ENCODE measurements at regions not wholly inside any gene's neighbourhood (a gene's known extent, or its start where the extent isn't known, plus 50 kb on each side); places are given as distances from the start of the nearest gene placed in this dataset.

GRCh38 chr1:87219141-87219540 is 109.5 kb upstream of the LMO4 start:
- Histone ChIP-seq H3K4me1 (no peaks in the 10 kb centered on the region), H3K9me3 (no peaks in the 10 kb centered on the region), H3K36me3 (no peaks in the 10 kb centered on the region), H3K4me3 (no peak overlapping the region), H3K27me3 (no peaks in the 10 kb centered on the region), H3K27ac (no peak overlapping the region)
- TF ChIP-seq CTCF (IDR thresholded peaks at IDR 0.05) (no peak), POLR2AphosphoS5 (IDR thresholded peaks at IDR 0.05) (no peak), POLR2A (IDR thresholded peaks at IDR 0.05) (no peak)
- DNase-seq (ENCODE audit: low spot score in 2 of 2), result no peak
- intact Hi-C loops (cut with DNase I; ENCODE audit: low total_unique reads), result loop anchor here (5.0 kb wide), 1 partner anchor 1323 kb away; no protein-coding TSS in a partner anchor

- Histone ChIP-seq H3K9me3 (no peaks in the 10 kb centered on the region), H3K27me3 (no peaks in the 10 kb centered on the region), H3K36me3 (no peaks in the 10 kb centered on the region), H3K27ac (no peak overlapping the region), H3K4me1 (no peaks in the 10 kb centered on the region), H3K4me3 (no peak overlapping the region)
- intact Hi-C loops (cut with DNase I; ENCODE audit: low total_unique reads), result loop anchor here (5.0 kb wide), 1 partner anchor 1323 kb away; no protein-coding TSS in a partner anchor
- TF ChIP-seq CTCF (IDR thresholded peaks at IDR 0.05) (no peak), POLR2A (IDR thresholded peaks at IDR 0.05) (no peak)
- DNase-seq (ENCODE audit: low spot score in 2 of 2), result no peak
These were observed 109.1 kb upstream of the LMO4 start for GRCh38 chr1:87219626-87220025.

GRCh38 chr1:87220993-87221392 is 107.7 kb upstream of the LMO4 start:
- DNase-seq (ENCODE audit: low spot score in 2 of 2), result no peak
- H3K27me3 ChIP-seq, result no peaks in the 10 kb centered on the region
- intact Hi-C loops (cut with DNase I; ENCODE audit: low total_unique reads), result no loop called here
- H3K27ac ChIP-seq, result no peak overlapping the region
- no peaks in the 10 kb centered on the region for H3K9me3 ChIP-seq
- no peak overlapping the region for H3K4me3 ChIP-seq
- TF ChIP-seq CTCF (IDR thresholded peaks at IDR 0.05), result no peak
- no peak for TF ChIP-seq POLR2AphosphoS5 (IDR thresholded peaks at IDR 0.05)
- H3K36me3 ChIP-seq, result no peaks in the 10 kb centered on the region
- no peaks in the 10 kb centered on the region for H3K4me1 ChIP-seq

DNA sequence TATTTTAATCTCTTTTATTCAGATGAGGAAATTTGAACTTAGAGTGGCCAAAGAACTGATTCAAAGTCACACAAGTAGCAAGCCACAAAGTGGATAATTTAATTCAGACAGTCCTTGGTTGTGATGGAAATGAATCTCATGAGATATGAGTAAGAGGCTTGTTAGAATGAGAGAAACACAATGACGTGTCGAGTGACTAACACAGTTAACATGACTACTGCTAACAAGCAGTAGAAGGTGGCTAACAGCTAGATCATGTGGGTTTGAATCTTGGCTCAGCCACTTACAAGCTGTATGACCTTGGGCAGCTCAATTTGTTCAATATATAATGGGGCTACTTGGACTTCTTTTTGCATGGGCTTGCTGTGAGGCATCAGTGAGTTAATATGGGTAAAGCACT is 104.5 kb upstream of the LMO4 start:
- Histone ChIP-seq H3K9me3 (no peaks in the 10 kb centered on the region), H3K4me1 (no peaks in the 10 kb centered on the region), H3K27ac (peak overlapping the region in 1 of 2 donors; percentile 25), H3K27me3 (no peaks in the 10 kb centered on the region), H3K36me3 (no peaks in the 10 kb centered on the region), H3K4me3 (no peak overlapping the region)
- no peak for DNase-seq (ENCODE audit: low spot score in 2 of 2)
- intact Hi-C loops (cut with DNase I; ENCODE audit: low total_unique reads), result no loop called here
- TF ChIP-seq POLR2AphosphoS5 (IDR thresholded peaks at IDR 0.05) (no peak), CTCF (IDR thresholded peaks at IDR 0.05) (no peak), POLR2A (IDR thresholded peaks at IDR 0.05) (no peak)

- H3K36me3 ChIP-seq, result no peaks in the 10 kb centered on the region
- no peaks in the 10 kb centered on the region for H3K4me1 ChIP-seq
- no peaks in the 10 kb centered on the region for H3K27me3 ChIP-seq
- H3K4me3 ChIP-seq, result no peak overlapping the region
- H3K9me3 ChIP-seq, result no peaks in the 10 kb centered on the region
- H3K27ac ChIP-seq, result peak overlapping the region; percentile 48 to 56
- no peak for TF ChIP-seq POLR2A (IDR thresholded peaks at IDR 0.05)
- TF ChIP-seq CTCF (IDR thresholded peaks at IDR 0.05), result no peak
- no peak for TF ChIP-seq POLR2AphosphoS5 (IDR thresholded peaks at IDR 0.05)
- no peak for DNase-seq (ENCODE audit: low spot score in 2 of 2)
- intact Hi-C loops (cut with DNase I; ENCODE audit: low total_unique reads), result no loop called here
These were observed 103.5 kb upstream of the LMO4 start for GRCh38 chr1:87225171-87225570.

Measured in breast epithelium (tissue), 4 donors.